ENCODE measurements at regions not wholly inside any gene's neighbourhood (a gene's known extent, or its start where the extent isn't known, plus 50 kb on each side); places are given as distances from the start of the nearest gene placed in this dataset.

DNA sequence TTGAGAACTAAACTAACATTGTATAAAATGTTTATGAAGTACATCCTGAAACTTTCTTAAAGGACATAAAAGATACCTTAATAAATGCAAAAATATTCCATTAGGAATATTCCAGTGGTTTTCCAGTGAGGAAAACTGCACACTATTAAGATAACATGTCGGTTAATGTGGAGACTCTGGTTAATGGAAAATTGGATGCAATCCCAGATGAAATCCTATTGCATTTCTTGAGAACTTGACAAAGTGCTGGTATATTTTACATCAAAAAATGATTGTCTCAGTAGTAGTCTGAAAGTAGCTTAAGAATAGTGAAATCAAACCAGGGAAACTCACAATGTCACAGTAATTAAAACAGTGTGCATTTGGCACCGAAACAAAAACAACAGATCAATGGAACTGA is 202.5 kb upstream of the MON1B start:
- no peaks in the 10 kb centered on the region for H3K27me3 ChIP-seq (ENCODE audit: insufficient read depth, low read depth)
- no peaks in the 10 kb centered on the region for H3K36me3 ChIP-seq (ENCODE audit: insufficient read depth)
- no peak overlapping the region for H3K27ac ChIP-seq
- no peak overlapping the region for H3K9ac ChIP-seq
- H3K4me3 ChIP-seq (IDR thresholded peaks at IDR 0.05; ENCODE audit: insufficient read depth, low read depth, low read length) = no peak overlapping the region
- TF ChIP-seq CTCF (conservative IDR thresholded peaks at IDR 0.05; ENCODE audit: low read depth, low read length) = no peak
- no peaks in the 10 kb centered on the region for H4K20me1 ChIP-seq (ENCODE audit: insufficient read depth)
- H3K79me2 ChIP-seq (ENCODE audit: insufficient read depth, low read depth) = no peaks in the 10 kb centered on the region
- H2AFZ ChIP-seq (ENCODE audit: low read depth) = no peak overlapping the region
- no peak overlapping the region for H3K4me2 ChIP-seq
- H3K4me1 ChIP-seq (ENCODE audit: low read depth, poor library complexity, severe bottlenecking) = no peaks in the 10 kb centered on the region

DNA sequence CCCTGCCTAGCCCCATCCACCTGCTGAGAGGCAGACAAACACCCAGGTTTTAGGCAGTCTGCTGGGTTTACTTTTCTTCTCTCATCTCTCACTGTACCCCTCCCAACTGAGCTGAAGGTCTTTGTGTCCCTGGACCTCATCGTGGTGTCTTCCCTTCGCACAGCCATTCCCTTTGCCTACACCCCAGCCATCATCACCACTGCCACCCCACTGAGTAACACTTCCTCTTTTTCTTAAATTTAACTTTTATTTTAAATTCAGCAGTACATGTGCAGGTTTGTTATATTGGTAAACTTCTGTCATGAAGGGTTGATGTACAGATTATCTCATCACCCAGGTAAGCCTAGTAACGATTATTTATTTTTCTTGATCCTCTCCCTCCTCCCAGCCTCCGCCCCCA is 188.3 kb upstream of the MON1B start:
- no peak overlapping the region for H3K4me3 ChIP-seq (IDR thresholded peaks at IDR 0.05; ENCODE audit: insufficient read depth, low read depth, low read length)

DNA sequence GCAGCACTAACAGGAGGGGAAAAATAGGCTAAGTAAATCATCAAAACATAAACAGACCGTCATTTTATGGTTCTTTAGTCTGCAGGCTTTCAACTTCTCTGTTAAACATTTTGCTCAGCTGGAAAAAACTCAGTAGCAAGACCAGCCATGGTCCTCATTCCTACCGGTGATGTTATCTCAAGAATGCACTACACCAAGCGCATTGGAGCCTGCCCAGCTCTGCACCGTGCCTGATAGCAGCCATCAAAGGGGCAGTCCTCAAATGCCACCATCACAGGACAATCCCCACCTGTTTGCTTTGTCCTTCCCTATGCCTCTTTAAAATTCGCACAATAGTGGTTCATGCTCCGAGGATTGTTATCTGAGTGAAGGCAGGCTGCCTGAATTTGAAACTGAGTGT is 181.5 kb upstream of the MON1B start:
- H3K36me3 ChIP-seq (ENCODE audit: insufficient read depth) = no peaks in the 10 kb centered on the region
- H3K9ac ChIP-seq = no peak overlapping the region
- no peaks in the 10 kb centered on the region for H3K27me3 ChIP-seq (ENCODE audit: insufficient read depth, low read depth)
- no peaks in the 10 kb centered on the region for H4K20me1 ChIP-seq (ENCODE audit: insufficient read depth)
- TF ChIP-seq CTCF (conservative IDR thresholded peaks at IDR 0.05; ENCODE audit: low read depth, low read length) = no peak
- H3K4me2 ChIP-seq = no peak overlapping the region
- no peak overlapping the region for H3K27ac ChIP-seq
- no peaks in the 10 kb centered on the region for H3K4me1 ChIP-seq (ENCODE audit: low read depth, poor library complexity, severe bottlenecking)
- H3K79me2 ChIP-seq (ENCODE audit: insufficient read depth, low read depth) = no peaks in the 10 kb centered on the region
- no peak overlapping the region for H3K4me3 ChIP-seq (IDR thresholded peaks at IDR 0.05; ENCODE audit: insufficient read depth, low read depth, low read length)
- H2AFZ ChIP-seq (ENCODE audit: low read depth) = no peak overlapping the region

More for the DNA sequence above, 188.3 kb upstream of the MON1B start:
- H3K27ac ChIP-seq = no peak overlapping the region
- TF ChIP-seq CTCF (conservative IDR thresholded peaks at IDR 0.05; ENCODE audit: low read depth, low read length) = no peak
- H3K36me3 ChIP-seq (ENCODE audit: insufficient read depth) = no peaks in the 10 kb centered on the region
- H3K9ac ChIP-seq = no peak overlapping the region
- no peaks in the 10 kb centered on the region for H3K79me2 ChIP-seq (ENCODE audit: insufficient read depth, low read depth)
- H3K4me2 ChIP-seq = no peak overlapping the region
- no peak overlapping the region for H2AFZ ChIP-seq (ENCODE audit: low read depth)
- H3K27me3 ChIP-seq (ENCODE audit: insufficient read depth, low read depth) = no peaks in the 10 kb centered on the region
- H4K20me1 ChIP-seq (ENCODE audit: insufficient read depth) = no peaks in the 10 kb centered on the region
- no peaks in the 10 kb centered on the region for H3K4me1 ChIP-seq (ENCODE audit: low read depth, poor library complexity, severe bottlenecking)

GRCh38 chr16:77014441-77014840 is 176.5 kb upstream of the MON1B start:
- Histone ChIP-seq H3K9ac (no peak overlapping the region), H3K27me3 (ENCODE audit: insufficient read depth, low read depth) (no peaks in the 10 kb centered on the region), H3K4me3 (IDR thresholded peaks at IDR 0.05; ENCODE audit: insufficient read depth, low read depth, low read length) (no peak overlapping the region), H3K36me3 (ENCODE audit: insufficient read depth) (no peaks in the 10 kb centered on the region), H3K4me2 (no peak overlapping the region), H3K4me1 (ENCODE audit: low read depth, poor library complexity, severe bottlenecking) (no peaks in the 10 kb centered on the region), H2AFZ (ENCODE audit: low read depth) (no peak overlapping the region), H3K79me2 (ENCODE audit: insufficient read depth, low read depth) (no peaks in the 10 kb centered on the region), H3K27ac (no peak overlapping the region), H4K20me1 (ENCODE audit: insufficient read depth) (no peaks in the 10 kb centered on the region)
- no peak for TF ChIP-seq CTCF (conservative IDR thresholded peaks at IDR 0.05; ENCODE audit: low read depth, low read length)

- Histone ChIP-seq H3K9ac (no peak overlapping the region), H3K4me3 (IDR thresholded peaks at IDR 0.05; ENCODE audit: insufficient read depth, low read depth, low read length) (no peak overlapping the region), H3K4me2 (no peak overlapping the region), H3K36me3 (ENCODE audit: insufficient read depth) (no peaks in the 10 kb centered on the region), H3K27ac (no peak overlapping the region), H2AFZ (ENCODE audit: low read depth) (no peak overlapping the region), H3K27me3 (ENCODE audit: insufficient read depth, low read depth) (no peaks in the 10 kb centered on the region), H3K4me1 (ENCODE audit: low read depth, poor library complexity, severe bottlenecking) (no peaks in the 10 kb centered on the region), H3K79me2 (ENCODE audit: insufficient read depth, low read depth) (no peaks in the 10 kb centered on the region), H4K20me1 (ENCODE audit: insufficient read depth) (no peaks in the 10 kb centered on the region)
- TF ChIP-seq CTCF (conservative IDR thresholded peaks at IDR 0.05; ENCODE audit: low read depth, low read length) = no peak
Measured at GRCh38 chr16:77030600-77030999, 160.4 kb upstream of the MON1B start.

Measured in KMS-11 (cell line).